CD4-positive, alpha-beta T cell treated with Interleukin-4 for 1 hour (primary cell): ENCODE measurements at regions not wholly inside any gene's neighbourhood (a gene's known extent, or its start where the extent isn't known, plus 50 kb on each side); places are given as distances from the start of the nearest gene placed in this dataset.

Source experiments
- DNase-seq, 2 donors: peaks; one replicate each; pipeline ENCODE4 v3.0.0-alpha.2; 2020 to 2022

GRCh38 chr18:74023220-74023619 lies 124.4 kb downstream of the FBXO15 start:
- DNase-seq = no peak

DNA sequence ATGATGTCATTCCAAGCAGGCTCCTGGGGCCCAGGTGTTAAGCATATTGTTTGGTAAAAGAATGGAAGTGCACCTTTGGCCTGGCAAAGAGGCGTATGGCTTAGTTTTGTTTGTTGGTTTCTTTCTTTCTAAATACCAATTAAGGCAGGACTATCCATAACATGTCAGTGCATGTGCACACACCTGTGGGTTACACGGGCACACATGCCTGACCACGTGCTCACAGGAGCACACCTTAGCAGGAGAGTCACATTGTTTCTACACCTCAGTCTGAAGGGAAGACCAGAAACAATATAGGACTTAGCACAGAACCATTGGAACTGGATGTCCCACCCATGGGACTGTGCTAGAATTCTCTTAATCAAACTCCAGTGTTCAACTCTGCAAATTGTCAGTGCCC lies 127.8 kb downstream of the FBXO15 start:
- DNase-seq = no peak

DNA sequence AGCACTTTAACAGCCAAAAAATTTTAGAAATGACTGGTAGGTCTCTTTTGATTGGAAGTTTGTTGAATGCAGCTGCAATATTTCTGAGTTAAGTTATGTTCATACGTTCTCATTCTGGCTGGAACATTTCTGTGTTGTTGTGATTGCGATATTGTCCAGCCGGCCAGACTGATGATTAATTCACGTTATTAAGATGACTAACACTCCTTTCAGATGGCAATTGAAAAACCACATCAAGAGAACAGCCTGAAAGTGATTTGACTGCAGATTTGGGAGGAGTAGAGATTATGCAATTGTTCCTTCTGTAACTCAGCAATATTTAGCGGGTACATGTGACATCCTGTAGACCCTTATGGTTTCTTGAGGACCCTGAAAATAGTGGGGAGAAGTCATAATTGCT lies 133.7 kb downstream of the FBXO15 start:
- DNase-seq = no peak

DNA sequence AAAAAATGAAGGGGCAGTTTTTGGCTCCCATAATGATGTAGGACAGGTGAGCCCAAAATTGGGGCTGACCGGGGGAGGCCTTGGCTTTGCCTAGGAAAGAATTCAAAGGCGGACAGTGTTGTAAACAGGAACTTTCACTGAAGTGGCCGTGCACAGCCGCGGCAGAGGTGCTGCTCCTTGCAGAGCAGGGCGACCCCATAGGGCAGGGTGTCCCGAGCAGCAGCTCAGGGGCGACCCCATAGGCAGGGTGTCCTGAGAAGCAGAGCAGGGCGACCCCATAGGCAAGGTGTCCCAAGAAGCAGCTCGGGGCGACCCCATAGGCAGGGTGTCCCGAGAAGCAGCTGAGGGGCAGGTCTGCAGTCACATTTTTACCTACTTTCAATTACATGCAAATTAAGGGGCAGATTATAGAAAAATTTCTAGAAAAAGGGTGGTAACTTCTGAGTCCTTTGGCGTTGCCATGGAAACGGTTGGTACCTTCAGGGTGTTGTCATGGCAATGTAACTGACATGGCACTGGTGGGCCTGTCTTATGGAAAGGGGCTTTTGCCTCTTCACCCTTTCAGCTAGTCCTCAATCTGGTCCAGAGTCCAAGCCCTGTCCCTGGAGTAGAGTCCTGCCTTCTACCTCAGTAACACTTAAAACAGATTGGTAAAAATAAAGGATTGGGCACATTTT lies 134.5 kb downstream of the FBXO15 start:
- DNase-seq = no peak

DNA sequence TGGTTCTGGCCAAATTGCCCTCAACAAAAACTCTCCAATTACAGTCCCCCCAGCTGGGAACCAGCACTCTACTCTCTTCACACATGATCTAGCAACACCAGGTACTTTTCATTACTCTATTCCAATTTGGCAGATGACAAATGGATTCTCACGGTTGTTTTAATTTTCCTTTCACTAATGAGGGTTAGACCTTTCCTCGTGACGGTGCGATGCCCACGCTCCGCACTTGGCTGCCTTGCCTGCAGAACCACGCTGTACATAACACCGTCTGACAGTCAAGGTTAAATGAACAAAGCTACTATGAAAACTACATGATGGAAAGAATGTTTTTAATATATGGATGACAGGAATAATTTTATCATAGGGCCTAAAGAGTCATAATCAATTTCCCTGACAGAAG lies 141.5 kb downstream of the FBXO15 start:
- DNase-seq = no peak

DNA sequence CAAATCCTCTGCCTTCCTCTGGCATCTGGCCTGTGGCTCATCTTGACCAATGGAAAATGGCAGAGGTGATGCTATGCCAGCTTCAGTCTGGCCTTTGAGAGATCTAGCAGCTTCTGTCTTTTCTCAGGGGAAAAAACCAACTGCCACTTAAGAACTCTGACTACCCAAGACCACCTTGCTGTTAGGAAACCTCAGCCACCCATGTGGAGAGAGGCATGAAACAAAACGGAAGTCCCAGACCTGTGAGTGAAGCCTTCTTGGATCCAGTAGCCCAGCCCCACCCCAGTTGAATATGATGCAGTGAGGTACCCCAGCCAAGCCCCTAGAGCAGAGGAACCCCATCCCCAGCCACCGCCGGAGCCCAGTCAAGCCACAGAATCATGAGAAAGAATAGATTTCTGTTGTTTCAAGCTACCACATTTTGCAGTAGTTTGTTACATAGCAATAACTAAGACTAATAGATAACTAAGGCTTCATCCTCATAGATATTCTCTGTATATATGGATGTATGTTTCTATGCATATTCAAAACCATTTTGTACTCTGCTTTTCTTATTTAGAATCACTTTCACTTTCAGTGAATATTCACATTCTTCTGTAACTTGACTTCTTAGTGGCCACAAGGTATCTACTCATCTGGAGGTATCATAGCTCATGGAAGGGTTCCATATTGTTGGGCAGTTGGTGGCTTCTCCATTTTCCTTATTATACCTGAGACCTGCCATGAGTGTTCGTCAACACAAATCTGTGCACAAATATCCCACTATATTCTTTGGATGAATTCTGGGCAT lies 142.1 kb downstream of the FBXO15 start:
- no peak for DNase-seq

DNA sequence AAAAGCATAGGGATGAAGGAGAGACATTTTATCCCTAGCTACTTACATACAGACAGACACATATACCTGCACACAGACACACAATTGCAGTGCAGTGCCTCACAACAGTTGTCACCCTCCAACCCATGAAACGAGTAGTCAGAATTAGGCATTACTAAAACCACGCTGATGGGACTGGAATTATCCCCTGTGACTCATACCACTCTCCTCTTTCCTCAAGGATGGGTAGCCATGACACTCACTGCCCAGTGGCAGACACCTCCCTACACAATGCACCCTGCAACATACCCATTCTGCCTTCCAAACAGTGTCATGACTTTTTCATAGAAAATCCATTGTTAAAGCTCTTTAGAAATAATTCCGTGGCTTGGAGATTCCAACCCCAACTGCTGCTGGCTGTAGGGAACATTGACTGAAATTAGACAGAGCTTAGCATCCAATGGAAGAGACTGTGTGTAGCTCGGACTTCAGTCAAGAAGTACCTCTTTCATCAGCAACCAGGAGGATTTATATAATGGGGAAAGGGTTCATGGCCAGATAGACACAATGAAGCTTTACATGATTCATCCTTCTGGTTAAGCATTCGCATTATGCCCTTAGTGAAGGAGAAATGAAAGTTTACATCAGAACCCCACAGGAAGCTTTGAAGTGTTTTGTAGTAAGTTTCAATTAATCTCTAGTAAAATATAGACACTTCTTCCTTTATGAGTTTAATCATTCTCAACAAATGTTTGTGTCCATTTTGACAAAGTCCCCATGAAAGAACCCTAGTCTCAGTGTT lies 155.2 kb downstream of the FBXO15 start:
- DNase-seq = no peak

DNA sequence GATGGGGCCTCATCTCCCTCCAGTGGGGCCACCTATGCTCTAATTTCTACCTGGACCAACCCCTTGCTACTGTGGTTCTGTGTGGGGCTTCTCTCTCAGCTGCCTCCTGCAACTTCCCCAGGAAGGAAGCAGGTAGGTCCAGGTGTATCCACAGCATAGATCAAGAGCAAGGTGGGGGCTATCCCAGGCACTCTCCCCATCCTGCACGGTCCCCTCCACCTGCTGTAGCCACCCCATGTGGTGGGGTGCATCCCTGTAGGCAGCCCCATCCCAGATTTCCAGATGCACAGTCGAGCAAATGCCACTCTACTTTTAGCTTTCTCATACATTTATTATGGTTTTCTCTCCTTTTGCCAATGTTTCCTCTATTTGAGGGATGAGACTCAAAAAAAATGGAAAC lies 156.1 kb downstream of the FBXO15 start:
- no peak for DNase-seq

GRCh38 chr18:73990258-73990657 lies 157.4 kb downstream of the FBXO15 start:
- DNase-seq = no peak

GRCh38 chr18:73987247-73987980 lies 160.2 kb downstream of the FBXO15 start:
- DNase-seq = no peak

DNA sequence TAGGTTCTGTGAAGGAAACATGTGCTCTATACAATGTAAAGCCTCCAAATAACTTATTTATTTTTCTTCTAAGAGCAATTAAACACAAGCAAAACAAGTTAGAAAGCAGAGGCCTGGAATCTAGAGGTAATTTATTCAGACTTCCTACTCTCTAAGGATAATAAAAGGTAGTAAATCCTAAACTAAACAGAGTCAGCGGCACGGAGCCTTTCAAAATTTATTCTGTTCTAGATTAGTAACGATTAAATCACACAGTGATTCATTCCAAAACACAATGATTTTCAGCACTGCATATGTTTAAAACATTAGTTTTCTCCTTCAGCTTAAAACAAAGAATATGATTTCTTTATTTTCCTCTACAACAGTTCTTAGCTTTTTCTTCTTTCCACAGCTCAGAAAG lies 160.9 kb downstream of the FBXO15 start:
- DNase-seq = no peak

GRCh38 chr18:73985855-73986625 lies 161.6 kb downstream of the FBXO15 start:
- no peak for DNase-seq

DNA sequence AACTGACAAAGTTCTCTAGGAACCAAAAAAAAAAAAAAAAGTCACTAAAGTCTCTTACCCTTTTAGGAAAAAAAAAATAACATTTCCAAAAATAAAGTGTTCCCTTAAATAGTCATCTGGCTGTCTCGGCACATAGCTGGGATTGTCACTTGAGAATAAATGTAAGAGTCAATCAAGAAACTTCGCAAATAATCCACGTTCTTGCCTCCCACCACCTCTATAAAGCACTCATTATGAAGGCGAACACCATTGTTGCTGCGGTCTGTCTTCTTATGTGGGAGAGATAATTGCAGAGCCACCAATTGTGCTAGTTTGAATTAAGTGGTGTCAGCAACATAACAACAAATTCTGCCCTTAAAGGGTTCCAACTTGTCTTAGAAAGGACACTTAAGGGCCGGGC lies 163.7 kb downstream of the FBXO15 start:
- no peak for DNase-seq

- no peak for DNase-seq
Measured at GRCh38 chr18:73983496-73983895, 164.1 kb downstream of the FBXO15 start.

DNA sequence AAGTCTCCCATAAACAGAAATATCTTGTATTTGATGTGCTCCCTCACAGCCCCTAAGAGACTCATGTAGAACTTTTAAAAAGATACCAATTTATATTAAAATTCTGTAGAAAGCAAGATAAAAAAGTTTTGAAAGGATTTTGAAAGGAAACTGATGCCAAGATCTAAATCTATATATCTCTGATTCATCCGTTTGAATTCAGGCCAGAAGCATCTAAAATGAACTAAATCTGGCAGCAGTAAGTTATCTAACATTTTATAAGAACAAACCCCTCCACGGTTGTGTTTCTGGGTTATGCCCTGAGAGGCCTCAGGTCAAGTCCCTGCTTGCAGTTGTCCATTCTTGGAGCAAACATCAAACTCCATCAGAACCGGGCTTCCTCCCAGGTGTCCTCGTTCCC lies 165.8 kb downstream of the FBXO15 start:
- DNase-seq = no peak

GRCh38 chr18:73980289-73980979 lies 167.2 kb downstream of the FBXO15 start:
- no peak for DNase-seq

GRCh38 chr18:73979742-73980141 lies 167.9 kb downstream of the FBXO15 start:
- DNase-seq = no peak

- no peak for DNase-seq
Measured at GRCh38 chr18:73976433-73976832, 171.2 kb downstream of the FBXO15 start.

GRCh38 chr18:73975266-73975665 lies 172.4 kb downstream of the FBXO15 start:
- DNase-seq = no peak

GRCh38 chr18:73973972-73974371 lies 173.7 kb downstream of the FBXO15 start:
- DNase-seq = no peak

DNA sequence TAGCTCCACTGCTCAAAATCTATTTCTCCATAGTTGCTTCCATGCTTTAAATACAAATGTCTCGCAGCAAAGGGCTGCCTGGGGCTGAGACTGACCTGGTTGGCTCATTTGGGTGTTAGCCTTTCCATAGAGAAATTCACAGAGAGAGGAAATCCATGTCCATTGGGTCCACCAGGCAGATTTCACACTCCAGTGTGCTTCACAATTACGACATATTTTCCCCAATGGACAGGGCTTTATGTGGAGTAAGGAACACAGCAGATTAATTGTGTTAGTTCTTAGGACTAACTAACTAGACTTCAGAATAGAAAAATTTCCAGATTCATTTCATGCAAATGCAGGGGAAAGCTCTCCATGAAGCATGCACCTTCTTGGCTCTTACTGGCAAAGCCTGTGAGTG lies 180.7 kb downstream of the FBXO15 start:
- DNase-seq = no peak

DNA sequence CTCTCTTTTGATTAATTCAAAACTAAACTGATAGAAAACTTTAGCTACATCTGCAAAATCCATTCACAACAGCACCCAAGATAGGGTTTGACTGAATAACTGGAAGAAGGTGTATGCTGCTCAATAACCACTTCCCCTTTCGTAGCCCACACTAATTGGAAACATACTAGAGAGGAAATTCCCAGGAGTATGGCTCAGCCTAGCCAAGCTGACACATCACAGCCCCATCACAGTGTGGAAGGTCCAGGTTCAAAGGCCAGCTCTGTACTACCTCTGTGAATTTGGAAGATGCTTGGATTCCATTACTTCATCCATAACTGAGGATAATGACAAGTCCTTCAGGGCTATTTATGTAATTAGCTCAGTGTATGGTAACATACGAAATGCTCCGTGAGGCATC lies 185.4 kb downstream of the FBXO15 start:
- DNase-seq = no peak
